ENCODE measurements at regions not wholly inside any gene's neighbourhood (a gene's known extent, or its start where the extent isn't known, plus 50 kb on each side); places are given as distances from the start of the nearest gene placed in this dataset.

- no peak for DNase-seq (ENCODE audit: low spot score)
- in situ Hi-C loops (cut with MboI; ENCODE audit: low sequenced_read_pairs, unreplicated experiment): no loop called here
These were observed 70.2 kb downstream of the RND3 start for GRCh38 chr2:150417278-150417677.

GRCh38 chr2:150415022-150415421 is 72.4 kb downstream of the RND3 start:
- TF ChIP-seq CTCF (IDR thresholded peaks at IDR 0.05; ENCODE audit: borderline replicate concordance, control extremely low read depth, extremely low read depth, insufficient read depth, missing control alignments): no peak
- in situ Hi-C loops (cut with MboI; ENCODE audit: low sequenced_read_pairs, unreplicated experiment): no loop called here
- no peak for DNase-seq (ENCODE audit: low spot score)

More at GRCh38 chr2:150417278-150417677, 70.2 kb downstream of the RND3 start:
- TF ChIP-seq CTCF (IDR thresholded peaks at IDR 0.05; ENCODE audit: borderline replicate concordance, control extremely low read depth, extremely low read depth, insufficient read depth, missing control alignments): no peak

- DNase-seq (ENCODE audit: low spot score): no peak
- in situ Hi-C loops (cut with MboI; ENCODE audit: low sequenced_read_pairs, unreplicated experiment): no loop called here
- TF ChIP-seq CTCF (IDR thresholded peaks at IDR 0.05; ENCODE audit: borderline replicate concordance, control extremely low read depth, extremely low read depth, insufficient read depth, missing control alignments): no peak
These were observed 73.6 kb downstream of the RND3 start for GRCh38 chr2:150413910-150414309.

DNA sequence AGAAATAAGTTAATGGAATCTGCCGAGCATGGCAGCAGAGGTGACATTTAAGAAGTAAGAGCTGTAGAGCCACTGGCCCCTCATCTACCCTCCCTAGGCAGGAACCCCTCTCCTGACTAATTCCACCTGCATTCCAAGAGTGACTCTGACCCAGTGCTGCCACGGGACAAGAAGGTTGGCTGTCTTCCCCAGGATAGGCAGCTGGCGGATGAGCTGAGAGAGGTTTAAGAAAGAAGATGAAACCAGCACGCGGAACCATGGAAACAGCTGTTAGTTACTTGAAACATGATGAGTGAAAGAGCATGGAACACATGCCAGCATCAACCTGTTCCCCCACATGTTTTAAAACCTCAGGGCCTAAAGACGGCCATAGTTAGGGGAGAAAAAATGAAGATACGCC is 74.1 kb downstream of the RND3 start:
- TF ChIP-seq CTCF (IDR thresholded peaks at IDR 0.05; ENCODE audit: borderline replicate concordance, control extremely low read depth, extremely low read depth, insufficient read depth, missing control alignments): no peak
- in situ Hi-C loops (cut with MboI; ENCODE audit: low sequenced_read_pairs, unreplicated experiment): no loop called here
- DNase-seq (ENCODE audit: low spot score): no peak

GRCh38 chr2:150410809-150411208 is 76.7 kb downstream of the RND3 start:
- in situ Hi-C loops (cut with MboI; ENCODE audit: low sequenced_read_pairs, unreplicated experiment): no loop called here
- no peak for TF ChIP-seq CTCF (IDR thresholded peaks at IDR 0.05; ENCODE audit: borderline replicate concordance, control extremely low read depth, extremely low read depth, insufficient read depth, missing control alignments)
- no peak for DNase-seq (ENCODE audit: low spot score)

DNA sequence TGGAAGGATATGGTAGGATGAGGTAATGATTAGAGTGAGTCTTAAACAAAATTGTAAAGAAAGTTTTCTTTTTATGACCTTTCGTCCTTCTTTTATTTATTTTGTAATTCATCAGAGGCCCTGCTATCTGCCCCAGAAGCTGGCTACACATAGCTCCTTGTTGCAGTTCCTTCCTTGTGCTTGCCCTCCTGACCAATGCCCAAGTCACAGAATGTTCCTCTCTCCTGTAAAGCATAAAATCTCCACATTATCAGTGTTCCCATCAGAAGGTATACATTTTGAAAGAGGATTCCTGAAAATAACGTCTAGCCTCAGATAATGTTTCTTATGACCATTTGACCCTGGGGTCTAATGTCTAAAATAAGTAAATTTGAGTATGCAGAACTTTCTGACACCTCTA is 78.3 kb downstream of the RND3 start:
- in situ Hi-C loops (cut with MboI; ENCODE audit: low sequenced_read_pairs, unreplicated experiment): no loop called here
- DNase-seq (ENCODE audit: low spot score): no peak
- no peak for TF ChIP-seq CTCF (IDR thresholded peaks at IDR 0.05; ENCODE audit: borderline replicate concordance, control extremely low read depth, extremely low read depth, insufficient read depth, missing control alignments)

DNA sequence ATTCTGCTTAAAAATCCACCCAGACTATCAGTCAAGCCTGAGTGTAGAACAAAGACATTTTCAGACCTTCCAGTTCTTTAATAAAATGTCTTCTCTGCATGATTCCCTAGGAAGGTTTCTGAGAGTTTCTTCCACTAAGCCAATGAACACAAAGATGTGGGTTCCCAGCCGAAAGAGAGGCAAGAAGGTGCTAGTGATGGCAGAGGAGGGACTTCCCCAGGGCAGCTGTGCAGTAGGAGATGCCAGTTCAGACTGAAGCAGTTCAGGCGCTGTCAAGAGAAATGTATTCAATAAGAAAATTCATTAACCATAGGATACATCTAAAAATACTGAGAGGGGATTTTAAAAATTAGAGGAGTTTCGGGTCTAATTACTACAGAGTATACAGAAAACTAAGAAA is 83.3 kb downstream of the RND3 start:
- no peak for TF ChIP-seq CTCF (IDR thresholded peaks at IDR 0.05; ENCODE audit: borderline replicate concordance, control extremely low read depth, extremely low read depth, insufficient read depth, missing control alignments)
- in situ Hi-C loops (cut with MboI; ENCODE audit: low sequenced_read_pairs, unreplicated experiment): no loop called here
- no peak for DNase-seq (ENCODE audit: low spot score)
